C4-2B (cell line): ENCODE measurements at regions not wholly inside any gene's neighbourhood (a gene's known extent, or its start where the extent isn't known, plus 50 kb on each side); places are given as distances from the start of the nearest gene placed in this dataset.

ENCODE experiments used
- CTCF ChIP-seq: fragments of 450-650 bp; conservative IDR thresholded peaks from 2 replicates; pipeline ENCODE4 v1.5.1; 2017; ENCODE audit warnings: mild to moderate bottlenecking
- ZFX ChIP-seq: fragments of 450-650 bp; IDR thresholded peaks from 2 replicates; pipeline ENCODE4 v1.6.1; 2017

- no peak for TF ChIP-seq CTCF
- no peak for TF ChIP-seq ZFX
These were observed 52.7 kb upstream of the ARL15 start for GRCh38 chr5:54362992-54363625.
